ENCODE measurements at regions not wholly inside any gene's neighbourhood (a gene's known extent, or its start where the extent isn't known, plus 50 kb on each side); places are given as distances from the start of the nearest gene placed in this dataset.
A peak's percentile ranks its signal among the peaks of the same experiment; 100 is the strongest.
"Not testable (repeated sequence)": the region's sequence is repeated elsewhere in the genome, so short reads cannot be mapped to it uniquely, and the experiment has no call there.

- H3K9me3 ChIP-seq, result no peaks in the 10 kb centered on the region
- H3K27ac ChIP-seq, result no peak overlapping the region
- no peaks in the 10 kb centered on the region for H3K27me3 ChIP-seq
- intact Hi-C loops (cut with DNase I), result no loop called here
- TF ChIP-seq, protein P1, sequence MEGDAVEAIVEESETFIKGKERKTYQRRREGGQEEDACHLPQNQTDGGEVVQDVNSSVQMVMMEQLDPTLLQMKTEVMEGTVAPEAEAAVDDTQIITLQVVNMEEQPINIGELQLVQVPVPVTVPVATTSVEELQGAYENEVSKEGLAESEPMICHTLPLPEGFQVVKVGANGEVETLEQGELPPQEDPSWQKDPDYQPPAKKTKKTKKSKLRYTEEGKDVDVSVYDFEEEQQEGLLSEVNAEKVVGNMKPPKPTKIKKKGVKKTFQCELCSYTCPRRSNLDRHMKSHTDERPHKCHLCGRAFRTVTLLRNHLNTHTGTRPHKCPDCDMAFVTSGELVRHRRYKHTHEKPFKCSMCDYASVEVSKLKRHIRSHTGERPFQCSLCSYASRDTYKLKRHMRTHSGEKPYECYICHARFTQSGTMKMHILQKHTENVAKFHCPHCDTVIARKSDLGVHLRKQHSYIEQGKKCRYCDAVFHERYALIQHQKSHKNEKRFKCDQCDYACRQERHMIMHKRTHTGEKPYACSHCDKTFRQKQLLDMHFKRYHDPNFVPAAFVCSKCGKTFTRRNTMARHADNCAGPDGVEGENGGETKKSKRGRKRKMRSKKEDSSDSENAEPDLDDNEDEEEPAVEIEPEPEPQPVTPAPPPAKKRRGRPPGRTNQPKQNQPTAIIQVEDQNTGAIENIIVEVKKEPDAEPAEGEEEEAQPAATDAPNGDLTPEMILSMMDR (IDR thresholded peaks at IDR 0.05), result no peak
- no peaks in the 10 kb centered on the region for H3K36me3 ChIP-seq
- no peaks in the 10 kb centered on the region for H3K4me1 ChIP-seq
- DNase-seq, result no peak
- H3K9ac ChIP-seq (ENCODE audit: low read depth in 2 of 2, low read length in 2 of 2), result no peak overlapping the region
- H3K4me3 ChIP-seq, result no peak overlapping the region
These were observed 425.2 kb upstream of the PIK3R1 start for GRCh38 chr5:67790390-67790789.

DNA sequence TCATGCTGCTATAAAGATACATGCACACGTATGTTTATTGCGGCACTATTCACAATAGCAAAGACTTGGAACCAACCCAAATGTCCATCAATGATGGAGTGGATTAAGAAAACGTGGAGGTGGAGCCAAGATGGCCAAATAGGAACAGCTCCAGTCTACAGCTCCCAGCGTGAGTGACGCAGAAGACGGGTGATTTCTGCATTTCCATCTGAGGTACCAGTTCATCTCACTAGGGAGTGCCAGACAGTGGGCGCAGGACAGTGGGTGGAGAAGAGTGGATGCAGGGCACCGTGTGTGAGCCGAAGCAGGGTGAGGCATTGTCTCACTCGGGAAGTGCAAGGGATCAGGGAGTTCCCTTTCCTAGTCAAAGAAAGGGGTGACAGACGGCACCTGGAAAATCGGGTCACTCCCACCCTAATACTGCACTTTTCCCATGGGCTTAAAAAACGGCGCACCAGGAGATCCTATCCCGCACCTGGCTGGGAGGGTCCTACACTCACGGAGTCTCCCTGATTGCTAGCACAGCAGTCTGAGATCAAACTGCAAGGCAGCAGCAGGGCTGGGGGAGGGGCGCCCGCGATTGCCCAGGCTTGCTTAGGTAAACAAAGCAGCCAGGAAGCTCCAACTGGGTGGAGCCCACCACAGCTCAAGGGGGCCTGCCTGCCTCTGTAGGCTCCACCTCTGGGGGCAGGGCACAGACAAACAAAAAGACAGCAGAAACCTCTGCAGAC, 435.5 kb upstream of the PIK3R1 start:
- DNase-seq, result peak; percentile 60
- H3K27me3 ChIP-seq; H3K4me3 ChIP-seq; H3K9ac ChIP-seq (ENCODE audit: low read depth in 2 of 2, low read length in 2 of 2); H3K36me3 ChIP-seq; H3K4me1 ChIP-seq; intact Hi-C loops (cut with DNase I); H3K27ac ChIP-seq; H3K9me3 ChIP-seq: not testable (repeated sequence)

GRCh38 chr5:67774786-67775185, 440.8 kb upstream of the PIK3R1 start:
- no peaks in the 10 kb centered on the region for H3K36me3 ChIP-seq
- TF ChIP-seq, protein P1 (IDR thresholded peaks at IDR 0.05), result no peak
- H3K9ac ChIP-seq (ENCODE audit: low read depth in 2 of 2, low read length in 2 of 2), result no peak overlapping the region
- no peak overlapping the region for H3K4me3 ChIP-seq
- DNase-seq, result no peak
- no peaks in the 10 kb centered on the region for H3K9me3 ChIP-seq
- H3K27me3 ChIP-seq, result no peaks in the 10 kb centered on the region
- H3K27ac ChIP-seq, result no peak overlapping the region
- intact Hi-C loops (cut with DNase I), result no loop called here
- H3K4me1 ChIP-seq, result no peaks in the 10 kb centered on the region

- Histone ChIP-seq H3K27me3 (no peaks in the 10 kb centered on the region), H3K9me3 (no peaks in the 10 kb centered on the region), H3K27ac (no peak overlapping the region), H3K4me1 (no peaks in the 10 kb centered on the region), H3K36me3 (no peaks in the 10 kb centered on the region), H3K9ac (ENCODE audit: low read depth in 2 of 2, low read length in 2 of 2) (no peak overlapping the region), H3K4me3 (no peak overlapping the region)
- intact Hi-C loops (cut with DNase I), result no loop called here
- DNase-seq, result no peak
- TF ChIP-seq, protein P1 (IDR thresholded peaks at IDR 0.05), result no peak
These were observed 441.3 kb upstream of the PIK3R1 start for GRCh38 chr5:67774267-67774552.

- Histone ChIP-seq H3K4me3 (no peak overlapping the region), H3K9me3 (no peaks in the 10 kb centered on the region), H3K4me1 (no peaks in the 10 kb centered on the region), H3K9ac (ENCODE audit: low read depth in 2 of 2, low read length in 2 of 2) (no peak overlapping the region), H3K27ac (no peak overlapping the region), H3K36me3 (no peaks in the 10 kb centered on the region), H3K27me3 (no peaks in the 10 kb centered on the region)
- intact Hi-C loops (cut with DNase I), result no loop called here
- TF ChIP-seq, protein P1 (IDR thresholded peaks at IDR 0.05), result no peak
- peak; percentile 45 for DNase-seq
These were observed 441.9 kb upstream of the PIK3R1 start for GRCh38 chr5:67773411-67774266.

- Histone ChIP-seq H3K27ac (no peak overlapping the region), H3K9me3 (no peaks in the 10 kb centered on the region), H3K27me3 (no peaks in the 10 kb centered on the region), H3K4me3 (no peak overlapping the region), H3K36me3 (no peaks in the 10 kb centered on the region), H3K9ac (ENCODE audit: low read depth in 2 of 2, low read length in 2 of 2) (no peak overlapping the region), H3K4me1 (no peaks in the 10 kb centered on the region)
- no peak for DNase-seq
- intact Hi-C loops (cut with DNase I), result no loop called here
- TF ChIP-seq, protein P1 (IDR thresholded peaks at IDR 0.05), result no peak
These were observed 443.8 kb upstream of the PIK3R1 start for GRCh38 chr5:67771791-67772190.
